K562 (cell line): ENCODE measurements at regions not wholly inside any gene's neighbourhood (a gene's known extent, or its start where the extent isn't known, plus 50 kb on each side); places are given as distances from the start of the nearest gene placed in this dataset.

Experiments used
- ATAC-seq: fragments of 200-7000 bp; cut with Tn5 transposase; 3 replicates; pipeline ENCODE4 v1.9.1; 2020; ENCODE audit warnings: moderate library complexity
- BruUV-seq: library from RNA; stranded (reverse); fragments of 400-500 nt; replicated peaks from 2 replicates; lab custom pipeline; 2021; lab: Mats Ljungman, UMichigan
- CTCF ChIA-PET: fragments of 300-600 bp; formaldehyde crosslinking; extraction: SDS; loops from one replicate; lab custom pipeline; 2021; ENCODE audit warnings: low intra/inter-chr PET ratio; lab: Yijun Ruan, JAX
- POLR2A ChIA-PET: fragments of 300-600, 350-650 bp; sonication (Branson Sonifier 250); formaldehyde crosslinking; extraction: SDS; loops from one replicate; lab custom pipeline; 2021; ENCODE audit warnings: antibody characterized with exemption, inconsistent platforms; lab: Yijun Ruan, JAX
- DNase-seq, 4 experiments: peaks; one replicate each; pipeline versions ENCODE4 v3.0.0 to v3.0.0-alpha.2; 2011 to 2018; ENCODE audit warnings: low spot score in 3 of 4, mixed read lengths in 3 of 4; ENCODE audit errors: extremely low read depth in 1 of 4
- FAIRE-seq: peaks from 2 replicates; lab custom pipeline; 2011; peaks lifted over from hg19 to GRCh38; lab: Jason Lieb, UNC
- H2AFZ ChIP-seq: 2 replicates; pipeline ENCODE4 v1.6.0; 2011; ENCODE audit warnings: low read depth, low read length, control low read depth, inconsistent platforms
- H3K27ac ChIP-seq: fragments of 200-600 bp; 3 replicates; pipeline ENCODE4 v1.8.0; 2011; ENCODE audit warnings: low read depth, mild to moderate bottlenecking, control low read depth, inconsistent platforms, low read length, moderate library complexity, mixed read lengths; ENCODE audit errors: extremely low read depth
- H3K27me3 ChIP-seq, 2 experiments: fragments of 300-600 bp in 1 of 2; 2 replicates in 1 of 2; 3 replicates in 1 of 2; pipeline versions ENCODE4 v1.6.0 to v1.8.0; 2011; ENCODE audit warnings: inconsistent platforms in 2 of 2, low read length in 2 of 2, mild to moderate bottlenecking in 1 of 2, mixed read lengths in 1 of 2, moderate library complexity in 1 of 2; ENCODE audit not compliant: control insufficient read depth in 2 of 2, insufficient read depth in 2 of 2
- H3K36me3 ChIP-seq: fragments of 300-600 bp; 3 replicates; pipeline ENCODE4 v1.8.0; 2011; ENCODE audit warnings: mild to moderate bottlenecking, low read length, inconsistent platforms; ENCODE audit not compliant: control insufficient read depth, insufficient read depth
- H3K4me1 ChIP-seq, 2 experiments: fragments of 200-600 bp in 1 of 2; replicated peaks in 1 of 2; 2 replicates in 1 of 2; 3 replicates in 1 of 2; pipeline versions ENCODE4 v1.5.1 to v1.8.0; 2011; ENCODE audit warnings: inconsistent platforms in 2 of 2, low read length in 2 of 2, mild to moderate bottlenecking in 1 of 2, mixed read lengths in 1 of 2, moderate library complexity in 1 of 2; ENCODE audit not compliant: control insufficient read depth in 2 of 2, insufficient read depth in 2 of 2
- H3K4me2 ChIP-seq: 2 replicates; pipeline ENCODE4 v1.6.1; 2011; ENCODE audit warnings: low read length, control low read depth, inconsistent platforms, mixed read lengths; ENCODE audit not compliant: insufficient read depth
- H3K4me3 ChIP-seq: fragments of 200-600 bp; sonication (generic), shearing (Covaris generic); 2 replicates; pipeline ENCODE4 v1.5.1; 2016; ENCODE audit warnings: control low read depth, inconsistent platforms
- H3K79me2 ChIP-seq: fragments of 200-600 bp; 3 replicates; pipeline ENCODE4 v1.8.0; 2011; ENCODE audit warnings: low read length, inconsistent platforms; ENCODE audit not compliant: control insufficient read depth, insufficient read depth
- H3K9ac ChIP-seq, 2 experiments: 2 replicates each; pipeline versions ENCODE4 v1.6.0 to v1.6.1; 2011; ENCODE audit warnings: low read depth in 2 of 2, low read length in 2 of 2, control low read depth in 1 of 2, inconsistent platforms in 1 of 2, mild to moderate bottlenecking in 1 of 2, mixed read lengths in 1 of 2; ENCODE audit not compliant: insufficient read depth in 1 of 2
- H3K9me1 ChIP-seq: one replicate; pipeline ENCODE4 v1.6.0; 2011; ENCODE audit warnings: inconsistent platforms, mild to moderate bottlenecking, low read length, moderate library complexity; ENCODE audit not compliant: control insufficient read depth, insufficient read depth
- H3K9me3 ChIP-seq: replicated peaks from 2 replicates; pipeline ENCODE4 v1.5.1; 2011; ENCODE audit warnings: low read depth, low read length, inconsistent platforms; ENCODE audit not compliant: control insufficient read depth, insufficient read depth
- H4K20me1 ChIP-seq: replicated peaks from 2 replicates; pipeline ENCODE4 v1.6.1; 2011; ENCODE audit warnings: low read length, inconsistent platforms, mixed read lengths; ENCODE audit not compliant: control insufficient read depth, insufficient read depth
- CAMTA2 ChIP-seq: fragments of 250-450 bp; sonication (Bioruptor Pico); conservative IDR thresholded peaks from 2 replicates; pipeline ENCODE4 v1.5.1; 2022
- CEBPG ChIP-seq, 3 experiments: fragments of 200-800 bp in 1 of 3; sonication (Bioruptor generic) in 1 of 3; sonication (generic) in 1 of 3; formaldehyde crosslinking in 1 of 3; IDR thresholded peaks in 2 of 3; conservative IDR thresholded peaks in 1 of 3; 2 replicates each; pipeline versions ENCODE4 v1.6.1 to v1.8.0; 2016 to 2022; ENCODE audit warnings: missing compliant biosample characterization in 2 of 3, missing genetic modification characterization in 2 of 3, mild to moderate bottlenecking in 1 of 3, missing genetic modification reagents in 1 of 3
- FOSL1 ChIP-seq: fragments of 200-800 bp; sonication (Bioruptor generic); conservative IDR thresholded peaks from 2 replicates; pipeline ENCODE4 v1.6.1; 2016; ENCODE audit warnings: missing genetic modification characterization, missing compliant biosample characterization
- FOXP1 ChIP-seq: sonication (generic); formaldehyde crosslinking; IDR thresholded peaks from 2 replicates; pipeline ENCODE4 v1.8.0; 2022; ENCODE audit warnings: mild to moderate bottlenecking, missing genetic modification reagents
- IRF2 ChIP-seq: sonication (generic); formaldehyde crosslinking; IDR thresholded peaks from 2 replicates; pipeline ENCODE4 v1.8.1; 2022; ENCODE audit warnings: mild to moderate bottlenecking, missing genetic modification reagents
- TOE1 ChIP-seq, 2 experiments: fragments of 450-650 bp in 1 of 2; sonication (generic) in 1 of 2; formaldehyde crosslinking in 1 of 2; IDR thresholded peaks; 2 replicates each; pipeline versions ENCODE4 v1.7.1 to v1.8.0; 2016 to 2022; ENCODE audit warnings: borderline replicate concordance in 2 of 2, mild to moderate bottlenecking in 2 of 2, antibody characterized with exemption in 1 of 2, inconsistent platforms in 1 of 2, low read depth in 1 of 2, missing genetic modification reagents in 1 of 2, moderate library complexity in 1 of 2
- ZNF311 ChIP-seq: fragments of 250-450 bp; sonication (Bioruptor Pico); IDR thresholded peaks from 2 replicates; pipeline ENCODE4 v1.4.0; 2020; ENCODE audit warnings: mild to moderate bottlenecking, moderate library complexity
- ZNF354B ChIP-seq: fragments of 250-450 bp; sonication (Bioruptor Pico); IDR thresholded peaks from 2 replicates; pipeline ENCODE4 v1.4.0; 2020
- WGBS: fragments of 100-300 bp; shearing (Covaris generic); methylation state at CpG from one replicate; pipeline ENCODE4 v1.1.6; 2016; ENCODE audit warnings: low coverage, mixed read lengths; ENCODE audit not compliant: insufficient coverage; ENCODE audit errors: missing lambda C conversion rate; 5-methylcytosine and 5-hydroxymethylcytosine counted together
- in situ Hi-C: fragments of 300-500 bp; cut with MboI; formaldehyde crosslinking; loops from 4 replicates; pipeline ENCODE4 v1.15.0; 2018; ENCODE audit warnings: inconsistent platforms, mixed read lengths
- intact Hi-C: fragments of 100-400 bp; cut with micrococcal nuclease; formaldehyde crosslinking; loops from 2 replicates; pipeline ENCODE4 v1.14.2; 2022
- TF ChIP-seq, protein P1 (sequence below): fragments of 450-650 bp; IDR thresholded peaks from 2 replicates; pipeline ENCODE4 v1.6.1; 2016; ENCODE audit warnings: mild to moderate bottlenecking, moderate library complexity

GRCh38 chr13:99905814-99906213, 65.8 kb downstream of the ZIC5 start (continued):
- TF ChIP-seq ZNF354B (CRISPR knock-in tag) (no peak), TOE1 (IDR thresholded peaks at IDR 0.05; ENCODE audit: borderline replicate concordance) (no peak), TOE1 (CRISPR knock-in tag; IDR thresholded peaks at IDR 0.05; ENCODE audit: borderline replicate concordance, low read depth) (no peak)

DNA sequence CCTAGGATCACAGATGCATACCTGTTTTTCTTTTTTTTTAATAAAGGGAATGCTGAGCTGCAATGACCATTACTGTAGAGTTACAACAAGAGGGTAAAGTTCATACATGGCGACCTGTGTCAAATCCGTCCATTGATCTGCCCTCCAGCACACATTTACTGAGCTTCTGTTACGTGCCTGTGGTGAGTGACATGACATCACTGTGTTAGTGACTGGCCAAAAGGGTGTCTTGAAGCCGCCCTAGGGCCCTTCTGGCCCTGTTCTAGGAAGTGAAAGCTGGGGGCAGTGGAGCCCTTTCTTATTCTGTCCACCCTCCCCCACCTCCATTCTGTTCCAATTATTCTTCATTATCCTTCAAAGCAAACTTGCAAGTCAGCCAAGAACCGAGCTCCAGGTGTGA, 66.3 kb downstream of the ZIC5 start:
- no peaks in the 10 kb centered on the region for H3K9me3 ChIP-seq
- CTCF ChIA-PET = no interaction called here
- in situ Hi-C loops (loop anchor here (10.0 kb wide), 2 partner anchors 330 to 610 kb away; no protein-coding TSS in a partner anchor), intact Hi-C loops (no loop called here)
- no peak overlapping the region for H3K4me2 ChIP-seq
- H3K4me1 ChIP-seq = no peaks in the 10 kb centered on the region
- no peak overlapping the region for H3K27ac ChIP-seq
- BruUV-seq = no TSS peak
- no peak overlapping the region for H3K4me3 ChIP-seq
- H3K9me1 ChIP-seq = no peaks in the 10 kb centered on the region
- peak; percentile 72 for ATAC-seq
- no peaks in the 10 kb centered on the region for H3K79me2 ChIP-seq
- no peak overlapping the region for H2AFZ ChIP-seq
- no peak for DNase-seq
- H4K20me1 ChIP-seq = no peaks in the 10 kb centered on the region
- H3K36me3 ChIP-seq = no peaks in the 10 kb centered on the region
- peaks cover 0 to 13% of the 10 kb centered on the region in 2 experiments; a peak in 2 of 5 replicates for H3K27me3 ChIP-seq
- no peak overlapping the region for H3K9ac ChIP-seq
- POLR2A ChIA-PET = interaction anchor here (0.6 to 1.1 kb wide), 2 partner anchors 13 kb away, joined by 3 read pairs; no protein-coding TSS in a partner anchor
- FAIRE-seq = no peak
- 8% methylated on average over 5 of the region's 5 CpGs for WGBS
- TF ChIP-seq IRF2 (no peak), CEBPG (CRISPR knock-in tag; IDR thresholded peaks at IDR 0.05) (no peak), CEBPG (tag; conservative IDR thresholded peaks at IDR 0.05 in 1 of 2, IDR thresholded peaks at IDR 0.05 in 1 of 2) (no peak), FOSL1 (no peak), ZNF311 (CRISPR knock-in tag) (no peak), FOXP1 (no peak), CAMTA2 (CRISPR knock-in tag) (no peak)
- TF ChIP-seq, protein P1, sequence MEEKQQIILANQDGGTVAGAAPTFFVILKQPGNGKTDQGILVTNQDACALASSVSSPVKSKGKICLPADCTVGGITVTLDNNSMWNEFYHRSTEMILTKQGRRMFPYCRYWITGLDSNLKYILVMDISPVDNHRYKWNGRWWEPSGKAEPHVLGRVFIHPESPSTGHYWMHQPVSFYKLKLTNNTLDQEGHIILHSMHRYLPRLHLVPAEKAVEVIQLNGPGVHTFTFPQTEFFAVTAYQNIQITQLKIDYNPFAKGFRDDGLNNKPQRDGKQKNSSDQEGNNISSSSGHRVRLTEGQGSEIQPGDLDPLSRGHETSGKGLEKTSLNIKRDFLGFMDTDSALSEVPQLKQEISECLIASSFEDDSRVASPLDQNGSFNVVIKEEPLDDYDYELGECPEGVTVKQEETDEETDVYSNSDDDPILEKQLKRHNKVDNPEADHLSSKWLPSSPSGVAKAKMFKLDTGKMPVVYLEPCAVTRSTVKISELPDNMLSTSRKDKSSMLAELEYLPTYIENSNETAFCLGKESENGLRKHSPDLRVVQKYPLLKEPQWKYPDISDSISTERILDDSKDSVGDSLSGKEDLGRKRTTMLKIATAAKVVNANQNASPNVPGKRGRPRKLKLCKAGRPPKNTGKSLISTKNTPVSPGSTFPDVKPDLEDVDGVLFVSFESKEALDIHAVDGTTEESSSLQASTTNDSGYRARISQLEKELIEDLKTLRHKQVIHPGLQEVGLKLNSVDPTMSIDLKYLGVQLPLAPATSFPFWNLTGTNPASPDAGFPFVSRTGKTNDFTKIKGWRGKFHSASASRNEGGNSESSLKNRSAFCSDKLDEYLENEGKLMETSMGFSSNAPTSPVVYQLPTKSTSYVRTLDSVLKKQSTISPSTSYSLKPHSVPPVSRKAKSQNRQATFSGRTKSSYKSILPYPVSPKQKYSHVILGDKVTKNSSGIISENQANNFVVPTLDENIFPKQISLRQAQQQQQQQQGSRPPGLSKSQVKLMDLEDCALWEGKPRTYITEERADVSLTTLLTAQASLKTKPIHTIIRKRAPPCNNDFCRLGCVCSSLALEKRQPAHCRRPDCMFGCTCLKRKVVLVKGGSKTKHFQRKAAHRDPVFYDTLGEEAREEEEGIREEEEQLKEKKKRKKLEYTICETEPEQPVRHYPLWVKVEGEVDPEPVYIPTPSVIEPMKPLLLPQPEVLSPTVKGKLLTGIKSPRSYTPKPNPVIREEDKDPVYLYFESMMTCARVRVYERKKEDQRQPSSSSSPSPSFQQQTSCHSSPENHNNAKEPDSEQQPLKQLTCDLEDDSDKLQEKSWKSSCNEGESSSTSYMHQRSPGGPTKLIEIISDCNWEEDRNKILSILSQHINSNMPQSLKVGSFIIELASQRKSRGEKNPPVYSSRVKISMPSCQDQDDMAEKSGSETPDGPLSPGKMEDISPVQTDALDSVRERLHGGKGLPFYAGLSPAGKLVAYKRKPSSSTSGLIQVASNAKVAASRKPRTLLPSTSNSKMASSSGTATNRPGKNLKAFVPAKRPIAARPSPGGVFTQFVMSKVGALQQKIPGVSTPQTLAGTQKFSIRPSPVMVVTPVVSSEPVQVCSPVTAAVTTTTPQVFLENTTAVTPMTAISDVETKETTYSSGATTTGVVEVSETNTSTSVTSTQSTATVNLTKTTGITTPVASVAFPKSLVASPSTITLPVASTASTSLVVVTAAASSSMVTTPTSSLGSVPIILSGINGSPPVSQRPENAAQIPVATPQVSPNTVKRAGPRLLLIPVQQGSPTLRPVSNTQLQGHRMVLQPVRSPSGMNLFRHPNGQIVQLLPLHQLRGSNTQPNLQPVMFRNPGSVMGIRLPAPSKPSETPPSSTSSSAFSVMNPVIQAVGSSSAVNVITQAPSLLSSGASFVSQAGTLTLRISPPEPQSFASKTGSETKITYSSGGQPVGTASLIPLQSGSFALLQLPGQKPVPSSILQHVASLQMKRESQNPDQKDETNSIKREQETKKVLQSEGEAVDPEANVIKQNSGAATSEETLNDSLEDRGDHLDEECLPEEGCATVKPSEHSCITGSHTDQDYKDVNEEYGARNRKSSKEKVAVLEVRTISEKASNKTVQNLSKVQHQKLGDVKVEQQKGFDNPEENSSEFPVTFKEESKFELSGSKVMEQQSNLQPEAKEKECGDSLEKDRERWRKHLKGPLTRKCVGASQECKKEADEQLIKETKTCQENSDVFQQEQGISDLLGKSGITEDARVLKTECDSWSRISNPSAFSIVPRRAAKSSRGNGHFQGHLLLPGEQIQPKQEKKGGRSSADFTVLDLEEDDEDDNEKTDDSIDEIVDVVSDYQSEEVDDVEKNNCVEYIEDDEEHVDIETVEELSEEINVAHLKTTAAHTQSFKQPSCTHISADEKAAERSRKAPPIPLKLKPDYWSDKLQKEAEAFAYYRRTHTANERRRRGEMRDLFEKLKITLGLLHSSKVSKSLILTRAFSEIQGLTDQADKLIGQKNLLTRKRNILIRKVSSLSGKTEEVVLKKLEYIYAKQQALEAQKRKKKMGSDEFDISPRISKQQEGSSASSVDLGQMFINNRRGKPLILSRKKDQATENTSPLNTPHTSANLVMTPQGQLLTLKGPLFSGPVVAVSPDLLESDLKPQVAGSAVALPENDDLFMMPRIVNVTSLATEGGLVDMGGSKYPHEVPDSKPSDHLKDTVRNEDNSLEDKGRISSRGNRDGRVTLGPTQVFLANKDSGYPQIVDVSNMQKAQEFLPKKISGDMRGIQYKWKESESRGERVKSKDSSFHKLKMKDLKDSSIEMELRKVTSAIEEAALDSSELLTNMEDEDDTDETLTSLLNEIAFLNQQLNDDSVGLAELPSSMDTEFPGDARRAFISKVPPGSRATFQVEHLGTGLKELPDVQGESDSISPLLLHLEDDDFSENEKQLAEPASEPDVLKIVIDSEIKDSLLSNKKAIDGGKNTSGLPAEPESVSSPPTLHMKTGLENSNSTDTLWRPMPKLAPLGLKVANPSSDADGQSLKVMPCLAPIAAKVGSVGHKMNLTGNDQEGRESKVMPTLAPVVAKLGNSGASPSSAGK = no peak
